ENCODE measurements at regions not wholly inside any gene's neighbourhood (a gene's known extent, or its start where the extent isn't known, plus 50 kb on each side); places are given as distances from the start of the nearest gene placed in this dataset.
"Not testable (repeated sequence)": the region's sequence is repeated elsewhere in the genome, so short reads cannot be mapped to it uniquely, and the experiment has no call there.

- H3K4me3 ChIP-seq (ENCODE audit: low read length), result no peak overlapping the region
- TF ChIP-seq, protein P1, sequence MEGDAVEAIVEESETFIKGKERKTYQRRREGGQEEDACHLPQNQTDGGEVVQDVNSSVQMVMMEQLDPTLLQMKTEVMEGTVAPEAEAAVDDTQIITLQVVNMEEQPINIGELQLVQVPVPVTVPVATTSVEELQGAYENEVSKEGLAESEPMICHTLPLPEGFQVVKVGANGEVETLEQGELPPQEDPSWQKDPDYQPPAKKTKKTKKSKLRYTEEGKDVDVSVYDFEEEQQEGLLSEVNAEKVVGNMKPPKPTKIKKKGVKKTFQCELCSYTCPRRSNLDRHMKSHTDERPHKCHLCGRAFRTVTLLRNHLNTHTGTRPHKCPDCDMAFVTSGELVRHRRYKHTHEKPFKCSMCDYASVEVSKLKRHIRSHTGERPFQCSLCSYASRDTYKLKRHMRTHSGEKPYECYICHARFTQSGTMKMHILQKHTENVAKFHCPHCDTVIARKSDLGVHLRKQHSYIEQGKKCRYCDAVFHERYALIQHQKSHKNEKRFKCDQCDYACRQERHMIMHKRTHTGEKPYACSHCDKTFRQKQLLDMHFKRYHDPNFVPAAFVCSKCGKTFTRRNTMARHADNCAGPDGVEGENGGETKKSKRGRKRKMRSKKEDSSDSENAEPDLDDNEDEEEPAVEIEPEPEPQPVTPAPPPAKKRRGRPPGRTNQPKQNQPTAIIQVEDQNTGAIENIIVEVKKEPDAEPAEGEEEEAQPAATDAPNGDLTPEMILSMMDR (IDR thresholded peaks at IDR 0.05; ENCODE audit: insufficient read depth, low read depth, low read length, missing control alignments), result no peak
- no peak for DNase-seq (ENCODE audit: low read depth)
Measured at GRCh38 chr4:95779447-95779846, 60.4 kb upstream of the PDHA2 start.

- H3K4me3 ChIP-seq (ENCODE audit: low read length), result no peak overlapping the region
- no peak for DNase-seq (ENCODE audit: low read depth)
- TF ChIP-seq, protein P1 (IDR thresholded peaks at IDR 0.05; ENCODE audit: insufficient read depth, low read depth, low read length, missing control alignments), result no peak
Measured at GRCh38 chr4:95778666-95779065, 61.2 kb upstream of the PDHA2 start.

- H3K4me3 ChIP-seq (ENCODE audit: low read length); DNase-seq (ENCODE audit: low read depth): not testable (repeated sequence)
Measured at GRCh38 chr4:95770605-95771004, 69.3 kb upstream of the PDHA2 start.

DNA sequence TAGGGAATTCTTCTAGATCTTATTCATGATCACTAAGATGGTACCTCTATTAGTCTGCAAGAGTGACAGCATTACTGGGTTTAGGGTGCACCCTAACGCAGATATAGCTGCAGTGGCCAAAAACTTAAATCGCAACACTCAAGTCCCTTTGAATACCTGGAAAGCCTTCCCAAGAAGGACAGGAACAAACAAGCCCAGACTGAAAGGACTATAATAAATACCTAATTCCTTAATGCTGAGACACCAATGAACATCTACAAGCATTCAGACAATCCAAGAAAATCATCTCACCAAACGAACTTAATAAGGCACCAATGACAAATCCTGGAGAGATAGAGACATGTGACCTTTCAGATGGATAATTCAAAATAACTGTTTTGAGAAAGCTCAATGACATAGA is 74.9 kb upstream of the PDHA2 start:
- H3K4me3 ChIP-seq (ENCODE audit: low read length), result no peak overlapping the region
- TF ChIP-seq, protein P1 (IDR thresholded peaks at IDR 0.05; ENCODE audit: insufficient read depth, low read depth, low read length, missing control alignments), result no peak
- DNase-seq (ENCODE audit: low read depth), result peak; percentile 50

DNA sequence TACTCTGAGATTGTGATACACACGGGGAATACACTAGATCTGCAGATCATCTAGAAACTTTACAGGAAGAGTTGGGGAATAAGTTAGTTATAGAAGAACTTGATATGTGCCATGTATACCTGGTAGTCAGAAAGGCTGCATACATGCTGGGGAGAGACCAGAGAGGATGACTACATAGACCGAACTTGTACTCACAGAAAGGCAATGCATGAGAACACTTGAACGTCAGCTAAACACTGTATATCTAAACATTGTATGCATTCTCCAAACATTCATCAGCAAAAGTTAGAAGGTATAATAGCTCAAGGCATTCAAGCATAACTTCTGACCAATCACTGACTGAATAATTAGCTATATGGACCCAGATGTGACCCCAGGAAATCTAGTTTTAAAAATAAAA is 78.0 kb upstream of the PDHA2 start:
- DNase-seq (ENCODE audit: low read depth), result peak; percentile 52
- no peak overlapping the region for H3K4me3 ChIP-seq (ENCODE audit: low read length)
- TF ChIP-seq, protein P1 (IDR thresholded peaks at IDR 0.05; ENCODE audit: insufficient read depth, low read depth, low read length, missing control alignments), result no peak

DNA sequence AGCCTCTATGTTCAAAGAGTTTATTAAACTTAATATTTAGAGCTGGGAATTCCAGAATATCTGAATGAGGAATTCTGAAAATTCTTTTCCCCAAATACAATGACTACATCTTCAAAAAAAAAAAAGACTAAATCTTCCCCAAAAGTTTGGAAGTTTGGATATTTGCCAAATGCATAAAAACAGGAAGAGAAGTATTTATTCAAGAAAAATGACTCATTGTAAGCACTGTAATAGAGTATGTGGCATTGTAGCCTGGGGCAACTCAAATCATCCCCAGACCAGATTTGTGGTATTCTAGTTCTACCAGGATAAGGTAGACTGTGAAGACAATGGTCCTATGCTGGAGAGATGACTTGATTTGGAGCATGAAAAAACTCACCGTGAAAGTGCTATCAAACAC is 78.5 kb upstream of the PDHA2 start:
- TF ChIP-seq, protein P1 (IDR thresholded peaks at IDR 0.05; ENCODE audit: insufficient read depth, low read depth, low read length, missing control alignments), result no peak
- peak; percentile 91 for DNase-seq (ENCODE audit: low read depth)
- no peak overlapping the region for H3K4me3 ChIP-seq (ENCODE audit: low read length)

- not testable (repeated sequence) for H3K4me3 ChIP-seq (ENCODE audit: low read length); DNase-seq (ENCODE audit: low read depth)
Measured at GRCh38 chr4:95760646-95761045, 79.2 kb upstream of the PDHA2 start.

- H3K4me3 ChIP-seq (ENCODE audit: low read length), result no peak overlapping the region
- TF ChIP-seq, protein P1 (IDR thresholded peaks at IDR 0.05; ENCODE audit: insufficient read depth, low read depth, low read length, missing control alignments), result no peak
- no peak for DNase-seq (ENCODE audit: low read depth)
Measured at GRCh38 chr4:95758001-95758400, 81.9 kb upstream of the PDHA2 start.

Data from epithelial cell of esophagus (primary cell).